ENCODE measurements at regions not wholly inside any gene's neighbourhood (a gene's known extent, or its start where the extent isn't known, plus 50 kb on each side); places are given as distances from the start of the nearest gene placed in this dataset.

DNA sequence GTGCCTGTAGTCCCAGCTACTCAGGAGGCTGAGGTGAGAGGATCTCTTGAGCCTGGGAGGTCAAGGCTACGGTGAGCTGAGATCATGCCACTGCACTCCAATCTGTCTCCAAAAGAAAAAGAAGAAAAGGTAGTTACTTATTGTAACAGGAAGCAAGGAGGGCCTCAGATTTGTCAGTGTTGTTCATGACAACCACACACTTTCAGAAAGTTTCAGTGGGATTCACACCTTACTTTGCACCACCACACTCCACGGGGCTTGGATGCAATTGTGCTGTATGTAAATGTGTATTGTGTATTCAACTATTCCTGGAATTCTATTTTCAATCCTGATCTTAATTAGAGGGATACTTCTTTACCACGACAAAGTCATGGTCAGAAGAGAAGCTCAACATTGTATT, 142.6 kb downstream of the ELOVL4 start:
- TF ChIP-seq, protein P1, sequence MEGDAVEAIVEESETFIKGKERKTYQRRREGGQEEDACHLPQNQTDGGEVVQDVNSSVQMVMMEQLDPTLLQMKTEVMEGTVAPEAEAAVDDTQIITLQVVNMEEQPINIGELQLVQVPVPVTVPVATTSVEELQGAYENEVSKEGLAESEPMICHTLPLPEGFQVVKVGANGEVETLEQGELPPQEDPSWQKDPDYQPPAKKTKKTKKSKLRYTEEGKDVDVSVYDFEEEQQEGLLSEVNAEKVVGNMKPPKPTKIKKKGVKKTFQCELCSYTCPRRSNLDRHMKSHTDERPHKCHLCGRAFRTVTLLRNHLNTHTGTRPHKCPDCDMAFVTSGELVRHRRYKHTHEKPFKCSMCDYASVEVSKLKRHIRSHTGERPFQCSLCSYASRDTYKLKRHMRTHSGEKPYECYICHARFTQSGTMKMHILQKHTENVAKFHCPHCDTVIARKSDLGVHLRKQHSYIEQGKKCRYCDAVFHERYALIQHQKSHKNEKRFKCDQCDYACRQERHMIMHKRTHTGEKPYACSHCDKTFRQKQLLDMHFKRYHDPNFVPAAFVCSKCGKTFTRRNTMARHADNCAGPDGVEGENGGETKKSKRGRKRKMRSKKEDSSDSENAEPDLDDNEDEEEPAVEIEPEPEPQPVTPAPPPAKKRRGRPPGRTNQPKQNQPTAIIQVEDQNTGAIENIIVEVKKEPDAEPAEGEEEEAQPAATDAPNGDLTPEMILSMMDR (optimal IDR thresholded peaks at IDR 0.05 in 1 of 3, IDR thresholded peaks at IDR 0.05 in 1 of 3, conservative IDR thresholded peaks at IDR 0.05 in 1 of 3; ENCODE audit: extremely low read depth in 1 of 3, insufficient read depth in 2 of 3, low read length in 3 of 3): no peak
- TF ChIP-seq EZH2 (IDR thresholded peaks at IDR 0.05; ENCODE audit: low read length): no peak

Data from keratinocyte (primary cell).